Retinal pigment epithelial cell (primary cell): ENCODE measurements at regions not wholly inside any gene's neighbourhood (a gene's known extent, or its start where the extent isn't known, plus 50 kb on each side); places are given as distances from the start of the nearest gene placed in this dataset.

Source experiments
- DNase-seq: peaks from one replicate; pipeline ENCODE4 v3.0.0-alpha.2; 2010; ENCODE audit warnings: low read depth
- H3K4me3 ChIP-seq: 2 replicates; pipeline ENCODE4 v1.5.1; 2011; ENCODE audit warnings: mild to moderate bottlenecking, low read length, control low read depth, moderate library complexity
- TF ChIP-seq, protein P1 (sequence below): conservative IDR thresholded peaks from 2 replicates; pipeline ENCODE4 v1.5.1; 2011; ENCODE audit warnings: low read depth, low read length, control low read depth, inconsistent platforms

DNA sequence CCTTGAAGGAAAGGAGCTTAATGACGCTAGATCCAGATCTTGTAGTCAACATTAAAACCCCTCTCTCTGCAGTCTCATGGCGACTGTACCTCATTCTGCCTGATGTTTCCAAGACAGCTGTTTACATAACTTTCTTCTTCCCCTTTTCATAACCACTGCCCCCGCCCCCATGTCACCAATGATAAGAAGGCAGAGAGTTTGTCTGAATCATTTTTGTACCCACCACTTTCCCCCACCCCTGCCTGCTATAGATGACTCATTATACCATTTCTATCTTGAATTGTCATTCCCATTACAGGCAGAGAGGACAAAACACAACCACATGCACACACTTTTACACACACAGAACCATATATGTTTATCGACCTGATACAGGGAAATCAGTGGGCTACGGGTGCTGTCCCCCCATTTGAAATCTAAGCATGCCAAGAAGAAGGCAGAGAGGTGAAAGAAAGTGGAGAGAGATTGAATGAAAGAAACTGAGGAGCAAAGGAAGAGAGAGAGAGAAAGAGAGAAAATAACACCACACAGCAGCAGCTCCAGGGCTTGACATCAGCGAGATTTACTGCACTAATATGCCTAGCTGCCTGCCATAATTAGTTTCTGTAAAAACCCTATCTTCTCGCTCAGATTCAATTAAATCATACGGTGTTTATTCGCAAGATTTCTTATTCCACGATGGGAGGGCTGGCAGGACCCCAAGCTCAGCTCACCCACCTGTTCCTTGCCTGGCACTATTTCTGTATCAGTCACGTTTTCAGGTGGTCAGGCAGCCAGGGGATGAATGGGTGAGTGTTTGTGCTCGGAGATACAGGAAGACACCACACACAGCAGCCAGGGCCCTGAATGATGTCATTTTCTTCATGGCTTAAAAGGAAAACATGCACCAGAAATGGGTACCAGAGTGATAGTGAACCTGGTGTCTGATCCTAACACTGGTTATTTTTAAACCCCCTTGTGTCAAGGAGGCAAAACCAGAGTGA, 114.3 kb upstream of the SERP2 start:
- no peak overlapping the region for H3K4me3 ChIP-seq
- TF ChIP-seq, protein P1, sequence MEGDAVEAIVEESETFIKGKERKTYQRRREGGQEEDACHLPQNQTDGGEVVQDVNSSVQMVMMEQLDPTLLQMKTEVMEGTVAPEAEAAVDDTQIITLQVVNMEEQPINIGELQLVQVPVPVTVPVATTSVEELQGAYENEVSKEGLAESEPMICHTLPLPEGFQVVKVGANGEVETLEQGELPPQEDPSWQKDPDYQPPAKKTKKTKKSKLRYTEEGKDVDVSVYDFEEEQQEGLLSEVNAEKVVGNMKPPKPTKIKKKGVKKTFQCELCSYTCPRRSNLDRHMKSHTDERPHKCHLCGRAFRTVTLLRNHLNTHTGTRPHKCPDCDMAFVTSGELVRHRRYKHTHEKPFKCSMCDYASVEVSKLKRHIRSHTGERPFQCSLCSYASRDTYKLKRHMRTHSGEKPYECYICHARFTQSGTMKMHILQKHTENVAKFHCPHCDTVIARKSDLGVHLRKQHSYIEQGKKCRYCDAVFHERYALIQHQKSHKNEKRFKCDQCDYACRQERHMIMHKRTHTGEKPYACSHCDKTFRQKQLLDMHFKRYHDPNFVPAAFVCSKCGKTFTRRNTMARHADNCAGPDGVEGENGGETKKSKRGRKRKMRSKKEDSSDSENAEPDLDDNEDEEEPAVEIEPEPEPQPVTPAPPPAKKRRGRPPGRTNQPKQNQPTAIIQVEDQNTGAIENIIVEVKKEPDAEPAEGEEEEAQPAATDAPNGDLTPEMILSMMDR, result no peak
- no peak for DNase-seq

DNA sequence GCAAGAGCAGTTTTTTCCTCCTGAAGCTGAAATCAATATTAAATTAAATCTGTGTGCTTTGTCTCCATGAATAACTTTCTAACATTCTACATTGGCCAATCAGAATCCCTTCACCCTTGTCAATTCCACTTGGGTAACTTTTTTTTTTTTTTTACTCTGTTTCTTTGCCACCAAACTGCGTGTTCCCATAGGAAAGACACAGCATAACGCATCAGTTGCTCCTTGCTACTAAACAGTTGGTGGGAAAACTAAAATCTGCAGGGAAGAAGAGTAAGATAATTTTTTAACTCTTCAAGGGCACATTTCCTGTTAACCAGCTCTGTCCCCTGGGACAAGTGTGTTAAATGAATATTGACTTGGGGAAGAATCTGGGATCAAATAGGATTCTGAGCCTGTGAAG, 113.3 kb upstream of the SERP2 start:
- DNase-seq, result no peak

DNA sequence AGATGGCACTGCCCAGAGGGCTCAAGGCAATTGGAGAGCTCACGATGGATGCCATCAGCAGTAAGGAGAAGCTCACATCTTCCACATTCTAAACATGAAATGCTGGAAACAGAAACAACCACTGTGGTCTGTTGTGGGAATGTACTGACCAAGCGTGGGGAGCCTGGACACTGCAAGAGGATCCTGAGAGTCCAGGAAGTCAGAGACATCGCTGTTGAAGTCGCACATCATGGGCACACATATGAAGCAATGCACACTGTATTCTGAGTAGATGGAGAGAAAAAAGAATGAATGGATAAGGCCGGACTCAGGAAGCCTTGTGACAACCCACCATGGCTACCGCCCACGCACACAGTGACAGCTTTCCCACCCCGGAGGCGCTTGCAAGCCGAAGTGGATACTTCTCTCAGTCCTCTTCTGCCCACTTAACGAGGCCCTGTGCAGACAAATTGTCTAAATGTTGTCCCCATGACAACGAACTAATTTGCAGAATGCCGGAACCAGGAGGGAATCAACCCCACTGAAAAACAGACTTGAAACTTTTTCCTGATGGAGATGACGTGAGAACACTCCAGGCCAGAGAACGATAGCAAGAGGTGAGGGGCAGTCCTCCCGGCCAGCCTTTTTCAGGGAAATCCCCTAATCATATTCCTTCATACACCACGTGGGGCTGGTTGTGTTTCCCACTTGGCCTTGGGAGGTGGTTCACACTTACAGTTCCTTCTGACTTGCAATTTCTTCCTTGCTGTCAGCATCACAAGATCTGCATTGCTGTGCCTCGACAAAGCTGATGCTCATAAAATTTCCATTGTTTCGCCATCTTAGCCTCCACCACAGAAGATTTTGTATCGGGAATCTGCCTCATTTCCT, 109.6 kb upstream of the SERP2 start:
- TF ChIP-seq, protein P1, result no peak
- no peak for DNase-seq
- no peak overlapping the region for H3K4me3 ChIP-seq

More for the DNA sequence above, 113.3 kb upstream of the SERP2 start:
- no peak overlapping the region for H3K4me3 ChIP-seq
- TF ChIP-seq, protein P1, result no peak

DNA sequence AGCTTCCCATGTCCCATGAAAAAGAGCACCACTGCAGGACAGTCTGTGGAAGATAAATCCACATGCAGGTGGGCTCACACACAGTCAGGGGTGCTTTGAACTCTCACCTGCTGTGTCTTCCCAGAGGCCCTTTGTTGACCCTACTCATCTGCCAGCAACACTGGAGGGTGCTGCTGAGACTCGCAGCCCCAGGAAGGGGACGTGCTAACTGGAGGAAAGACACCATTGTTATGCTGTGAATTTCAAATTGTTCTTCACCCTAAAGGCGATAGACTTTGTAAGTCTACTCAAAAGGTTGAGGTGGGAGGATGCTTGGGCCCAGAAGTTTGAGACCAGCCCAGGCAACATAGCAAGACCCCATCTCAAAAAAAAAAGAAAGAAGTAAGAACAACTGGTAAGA, 107.3 kb upstream of the SERP2 start:
- TF ChIP-seq, protein P1, result no peak

DNA sequence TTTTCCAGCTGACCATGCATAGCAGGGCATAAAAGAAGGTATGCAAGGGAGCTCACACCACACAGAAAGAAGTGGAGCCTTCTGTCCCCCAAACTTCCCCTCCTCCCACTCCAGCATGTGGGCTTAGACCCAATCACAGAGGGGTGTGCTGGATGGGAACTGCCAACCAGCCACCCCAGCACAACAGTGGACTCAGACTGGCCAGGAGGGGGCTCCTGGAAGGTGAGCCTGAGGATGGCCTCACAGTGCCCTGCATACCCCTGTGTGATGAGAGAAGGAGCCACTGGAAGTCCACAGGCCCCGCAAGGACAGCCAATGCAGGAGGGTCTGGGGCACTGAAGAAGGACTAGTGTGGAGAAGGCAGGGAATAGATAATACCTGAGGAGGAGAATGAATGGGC, 106.9 kb upstream of the SERP2 start:
- TF ChIP-seq, protein P1, result no peak
- no peak overlapping the region for H3K4me3 ChIP-seq
- DNase-seq, result no peak

More for the DNA sequence above, 107.3 kb upstream of the SERP2 start:
- DNase-seq, result no peak
- H3K4me3 ChIP-seq, result no peak overlapping the region

GRCh38 chr13:44267203-44267602, 106.4 kb upstream of the SERP2 start:
- TF ChIP-seq, protein P1, result no peak
- no peak for DNase-seq
- H3K4me3 ChIP-seq, result no peak overlapping the region
